Type B pancreatic cell (in vitro differentiated cells): ENCODE measurements at regions not wholly inside any gene's neighbourhood (a gene's known extent, or its start where the extent isn't known, plus 50 kb on each side); places are given as distances from the start of the nearest gene placed in this dataset.
A peak's percentile ranks its signal among the peaks of the same experiment; 100 is the strongest.

Experiments used
- DNase-seq: peaks from one replicate; pipeline ENCODE4 v3.0.0; 2021; ENCODE audit warnings: mixed read lengths; ENCODE audit not compliant: unreplicated experiment; ENCODE audit errors: extremely low spot score
- H3K27ac Mint-ChIP-seq: 2 replicates; pipeline ENCODE4 v1.8.0; 2021; ENCODE audit warnings: mild to moderate bottlenecking, mixed read lengths
- H3K27me3 Mint-ChIP-seq: 2 replicates; pipeline ENCODE4 v1.8.0; 2021; ENCODE audit warnings: mixed read lengths
- H3K36me3 Mint-ChIP-seq: 2 replicates; pipeline ENCODE4 v1.8.0; 2021; ENCODE audit warnings: mixed read lengths
- H3K4me1 Mint-ChIP-seq: one replicate; pipeline ENCODE4 v1.8.0; 2021; ENCODE audit warnings: mixed read lengths; ENCODE audit not compliant: unreplicated experiment
- H3K4me3 Mint-ChIP-seq: 2 replicates; pipeline ENCODE4 v1.8.0; 2021; ENCODE audit warnings: mild to moderate bottlenecking, mixed read lengths
- H3K9me3 Mint-ChIP-seq: 2 replicates; pipeline ENCODE4 v1.8.0; 2021; ENCODE audit warnings: mixed read lengths
- CTCF ChIP-seq: fragments of 200-600 bp; sonication (generic); conservative IDR thresholded peaks from 2 replicates; pipeline ENCODE4 v1.5.0; 2021; ENCODE audit warnings: antibody characterized with exemption, mild to moderate bottlenecking

- H3K27me3 Mint-ChIP-seq: no peaks in the 10 kb centered on the region
- TF ChIP-seq CTCF: no peak
- H3K36me3 Mint-ChIP-seq: no peaks in the 10 kb centered on the region
- H3K4me3 Mint-ChIP-seq: no peak overlapping the region
- peak; percentile 36 for DNase-seq
- no peaks in the 10 kb centered on the region for H3K9me3 Mint-ChIP-seq
- peaks cover 3% of the 10 kb centered on the region for H3K4me1 Mint-ChIP-seq
- H3K27ac Mint-ChIP-seq: no peak overlapping the region
Measured at GRCh38 chr2:172223601-172224054, 120.9 kb upstream of the DLX2 start.

- Mint-ChIP-seq H3K27me3 (no peaks in the 10 kb centered on the region), H3K27ac (no peak overlapping the region), H3K4me1 (peaks cover 14% of the 10 kb centered on the region), H3K4me3 (no peak overlapping the region), H3K9me3 (no peaks in the 10 kb centered on the region), H3K36me3 (no peaks in the 10 kb centered on the region)
- DNase-seq: no peak
- no peak for TF ChIP-seq CTCF
Measured at GRCh38 chr2:172225786-172226185, 123.1 kb upstream of the DLX2 start.

GRCh38 chr2:172226244-172227061 lies 123.8 kb upstream of the DLX2 start:
- Mint-ChIP-seq H3K4me1 (peaks cover 18% of the 10 kb centered on the region), H3K27ac (no peak overlapping the region), H3K9me3 (no peaks in the 10 kb centered on the region), H3K36me3 (no peaks in the 10 kb centered on the region), H3K27me3 (peaks cover 3% of the 10 kb centered on the region), H3K4me3 (no peak overlapping the region)
- no peak for DNase-seq
- no peak for TF ChIP-seq CTCF

- peak overlapping the region; percentile 70 for H3K27ac Mint-ChIP-seq
- peaks cover 28% of the 10 kb centered on the region for H3K4me1 Mint-ChIP-seq
- H3K4me3 Mint-ChIP-seq: no peak overlapping the region
- DNase-seq: no peak
- H3K9me3 Mint-ChIP-seq: no peaks in the 10 kb centered on the region
- no peak for TF ChIP-seq CTCF
- no peaks in the 10 kb centered on the region for H3K36me3 Mint-ChIP-seq
- peaks cover 6% of the 10 kb centered on the region for H3K27me3 Mint-ChIP-seq
Measured at GRCh38 chr2:172227719-172228118, 125.0 kb upstream of the DLX2 start.

GRCh38 chr2:172228177-172228808 lies 125.6 kb upstream of the DLX2 start:
- no peak overlapping the region for H3K4me3 Mint-ChIP-seq
- H3K27ac Mint-ChIP-seq: peak overlapping the region; percentile 70
- DNase-seq: no peak
- H3K27me3 Mint-ChIP-seq: peaks cover 10% of the 10 kb centered on the region
- H3K4me1 Mint-ChIP-seq: peaks cover 29% of the 10 kb centered on the region
- TF ChIP-seq CTCF: no peak
- no peaks in the 10 kb centered on the region for H3K36me3 Mint-ChIP-seq
- no peaks in the 10 kb centered on the region for H3K9me3 Mint-ChIP-seq
